ENCODE measurements at regions not wholly inside any gene's neighbourhood (a gene's known extent, or its start where the extent isn't known, plus 50 kb on each side); places are given as distances from the start of the nearest gene placed in this dataset.

DNA sequence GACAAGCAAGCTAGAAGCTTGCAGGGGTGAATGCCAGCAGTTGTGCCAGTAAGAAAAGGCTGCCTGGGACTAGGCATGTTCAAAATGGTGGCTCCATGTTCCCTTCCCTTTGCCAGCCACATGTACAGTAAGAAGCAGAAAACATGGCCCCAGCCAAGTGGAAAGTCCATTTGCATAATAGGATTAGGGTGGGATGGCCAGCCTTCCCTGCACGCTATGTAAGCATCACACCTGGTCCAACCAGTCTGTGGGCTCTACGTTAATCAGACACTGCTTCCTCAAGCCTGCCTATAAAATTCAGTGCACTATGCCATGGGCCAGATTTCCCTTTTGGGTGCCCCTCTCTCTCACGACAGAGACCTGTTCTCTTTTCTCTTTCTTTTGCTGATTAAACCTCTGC, 288.4 kb downstream of the GXYLT1 start:
- TF ChIP-seq, protein P1, sequence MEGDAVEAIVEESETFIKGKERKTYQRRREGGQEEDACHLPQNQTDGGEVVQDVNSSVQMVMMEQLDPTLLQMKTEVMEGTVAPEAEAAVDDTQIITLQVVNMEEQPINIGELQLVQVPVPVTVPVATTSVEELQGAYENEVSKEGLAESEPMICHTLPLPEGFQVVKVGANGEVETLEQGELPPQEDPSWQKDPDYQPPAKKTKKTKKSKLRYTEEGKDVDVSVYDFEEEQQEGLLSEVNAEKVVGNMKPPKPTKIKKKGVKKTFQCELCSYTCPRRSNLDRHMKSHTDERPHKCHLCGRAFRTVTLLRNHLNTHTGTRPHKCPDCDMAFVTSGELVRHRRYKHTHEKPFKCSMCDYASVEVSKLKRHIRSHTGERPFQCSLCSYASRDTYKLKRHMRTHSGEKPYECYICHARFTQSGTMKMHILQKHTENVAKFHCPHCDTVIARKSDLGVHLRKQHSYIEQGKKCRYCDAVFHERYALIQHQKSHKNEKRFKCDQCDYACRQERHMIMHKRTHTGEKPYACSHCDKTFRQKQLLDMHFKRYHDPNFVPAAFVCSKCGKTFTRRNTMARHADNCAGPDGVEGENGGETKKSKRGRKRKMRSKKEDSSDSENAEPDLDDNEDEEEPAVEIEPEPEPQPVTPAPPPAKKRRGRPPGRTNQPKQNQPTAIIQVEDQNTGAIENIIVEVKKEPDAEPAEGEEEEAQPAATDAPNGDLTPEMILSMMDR (IDR thresholded peaks at IDR 0.05; ENCODE audit: low read depth, low read length, poor library complexity, severe bottlenecking): no peak
- no peak for TF ChIP-seq EZH2phosphoT487 (IDR thresholded peaks at IDR 0.05; ENCODE audit: borderline replicate concordance, low read length)

Measured in DOHH2 (cell line).